ENCODE measurements at regions not wholly inside any gene's neighbourhood (a gene's known extent, or its start where the extent isn't known, plus 50 kb on each side); places are given as distances from the start of the nearest gene placed in this dataset.

DNA sequence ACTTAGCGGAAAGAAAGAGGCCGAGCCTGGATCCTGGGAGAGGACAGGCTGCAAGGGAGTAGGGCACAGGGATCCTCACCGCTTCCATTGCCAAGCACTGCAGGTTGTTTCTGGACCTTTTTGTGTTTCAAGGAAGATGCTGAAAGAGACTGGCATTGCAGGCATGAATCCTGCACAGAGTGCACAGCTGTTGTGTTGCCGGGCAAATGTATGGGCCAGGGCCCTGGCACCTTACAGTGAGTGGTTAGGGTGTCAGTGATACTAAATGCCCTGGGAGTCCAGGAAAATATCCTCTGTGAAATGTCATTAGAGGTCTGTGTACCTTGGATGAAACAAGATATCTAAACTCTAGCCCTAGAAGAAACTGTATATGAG lies 145.5 kb upstream of the FGGY start:
- TF ChIP-seq POLR2A (IDR thresholded peaks at IDR 0.05) (no peak), CTCF (IDR thresholded peaks at IDR 0.05 in 8 of 11, conservative IDR thresholded peaks at IDR 0.05 in 3 of 11) (no peak)

All from spleen (tissue), 7 donors.